GF-D8 (cell line): ENCODE measurements at regions not wholly inside any gene's neighbourhood (a gene's known extent, or its start where the extent isn't known, plus 50 kb on each side); places are given as distances from the start of the nearest gene placed in this dataset.

Experiments
- DNase-seq: peaks from one replicate; lab custom pipeline; 2025; lab: John Stamatoyannopoulos, UW

DNA sequence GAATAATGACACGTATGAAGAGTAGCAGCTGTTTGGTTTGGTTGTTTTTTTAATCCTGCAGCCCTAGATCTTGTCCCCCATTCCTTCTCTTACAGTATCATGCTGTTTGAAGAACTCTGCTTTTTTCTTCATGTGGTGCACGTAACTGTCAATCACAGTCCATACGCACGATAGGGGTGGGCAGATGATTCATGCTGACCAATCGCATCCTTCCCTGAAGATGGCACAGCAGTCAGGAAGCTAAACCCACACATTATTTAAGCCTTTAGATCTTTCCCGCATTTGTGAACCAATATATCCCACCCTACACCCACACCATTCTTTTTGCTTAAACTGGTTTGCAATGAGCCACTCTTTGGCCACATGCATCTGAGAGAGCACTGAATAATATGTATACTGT, 158.9 kb upstream of the PLEKHA5 start:
- DNase-seq: no peak

GRCh38 chr12:18971932-18972331, 157.6 kb upstream of the PLEKHA5 start:
- no peak for DNase-seq

DNA sequence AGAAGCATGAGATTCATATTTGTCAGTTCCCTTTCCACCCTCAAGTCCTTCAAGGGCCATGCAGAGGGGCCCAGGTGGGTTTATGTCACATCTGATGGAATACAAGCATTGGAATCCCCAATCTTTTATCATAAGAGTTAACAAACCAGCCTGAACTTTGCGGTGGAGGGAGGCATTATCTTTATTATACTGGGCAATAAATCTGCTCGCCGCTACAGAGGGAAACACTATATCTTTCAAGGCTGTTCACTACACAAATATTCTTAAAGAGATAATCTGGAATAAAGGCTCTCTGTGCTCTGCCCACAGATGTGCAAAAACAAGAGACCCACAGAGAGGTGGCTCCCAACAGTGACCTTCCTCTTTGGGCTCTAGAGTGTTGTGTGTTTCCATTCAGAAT, 153.6 kb upstream of the PLEKHA5 start:
- DNase-seq: no peak

DNA sequence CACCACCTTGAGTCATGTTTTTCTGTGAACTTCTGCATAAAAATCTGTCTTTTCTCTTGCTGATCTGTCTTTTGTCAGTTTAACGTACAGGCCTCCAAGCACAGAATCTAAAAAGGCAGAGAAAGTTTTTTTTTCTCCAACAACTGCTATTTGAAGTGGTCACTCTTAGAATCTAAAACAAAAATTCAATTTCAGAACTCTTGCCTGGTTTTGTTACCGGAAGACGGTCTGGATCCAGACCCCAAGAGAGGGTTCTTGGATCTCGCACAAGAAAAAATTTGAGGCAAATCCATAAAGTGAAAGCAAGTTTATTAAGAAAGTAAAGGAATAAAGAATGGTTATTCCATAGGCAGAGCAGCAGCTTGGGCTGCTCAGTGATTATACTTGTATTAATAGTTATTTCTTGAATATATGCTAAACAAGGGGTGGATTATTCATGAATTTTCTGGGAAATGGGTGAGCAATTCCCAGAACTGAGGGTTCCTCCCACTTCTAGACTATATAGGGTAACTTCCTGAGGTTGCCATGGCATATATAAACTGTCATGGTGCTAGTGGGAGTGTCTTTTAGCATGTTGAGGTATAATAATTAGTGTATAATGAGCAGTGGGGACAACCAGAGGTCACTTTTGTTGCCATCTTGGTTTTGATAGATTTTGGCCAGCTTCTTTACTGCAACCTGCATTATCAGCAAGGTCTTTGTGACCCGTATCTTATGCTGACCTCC, 150.0 kb upstream of the PLEKHA5 start:
- no peak for DNase-seq

DNA sequence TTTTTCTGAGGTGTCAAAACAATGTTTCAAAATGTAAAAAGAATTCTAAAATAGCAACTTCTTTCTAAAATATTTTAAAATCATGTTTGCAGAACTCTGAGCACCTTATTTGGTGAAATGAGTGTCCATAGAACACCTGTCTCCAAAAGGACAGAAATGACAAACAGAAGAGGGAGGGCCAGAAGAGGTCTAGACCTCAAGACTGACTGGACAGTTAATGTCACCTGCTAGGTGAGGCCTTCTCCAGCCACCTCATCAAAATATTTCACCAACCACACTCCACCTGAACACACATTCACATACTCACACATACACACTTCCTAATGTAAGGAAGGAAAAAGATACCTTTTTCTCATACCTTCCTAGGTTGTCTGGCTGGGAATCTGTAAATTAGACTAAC, 147.8 kb upstream of the PLEKHA5 start:
- DNase-seq: no peak

GRCh38 chr12:18982226-18982949, 147.1 kb upstream of the PLEKHA5 start:
- DNase-seq: no peak

DNA sequence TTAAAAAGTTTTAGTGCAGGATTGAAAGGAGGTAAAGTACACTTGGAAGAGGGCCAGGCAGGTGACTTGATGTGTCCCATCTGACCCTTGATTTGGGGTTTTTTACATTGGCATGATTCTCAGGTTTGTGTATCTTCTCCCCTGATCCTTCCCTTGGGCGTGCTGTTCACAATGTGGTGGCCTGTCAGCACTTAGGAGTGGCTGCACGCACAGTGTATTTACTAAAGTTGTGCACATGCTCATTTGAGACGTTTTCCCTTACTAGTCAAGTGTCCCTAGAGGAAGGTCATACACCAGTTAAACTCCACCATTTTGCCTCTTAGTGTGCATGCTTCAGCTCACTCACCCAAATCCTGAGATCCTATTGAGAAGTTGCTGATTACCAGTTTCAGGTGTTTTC, 145.7 kb upstream of the PLEKHA5 start:
- DNase-seq: no peak

- no peak for DNase-seq
These were observed 138.7 kb upstream of the PLEKHA5 start for GRCh38 chr12:18990856-18991255.

- no peak for DNase-seq
These were observed 137.2 kb upstream of the PLEKHA5 start for GRCh38 chr12:18992336-18992735.

GRCh38 chr12:18998343-18999261, 130.9 kb upstream of the PLEKHA5 start:
- DNase-seq: no peak

DNA sequence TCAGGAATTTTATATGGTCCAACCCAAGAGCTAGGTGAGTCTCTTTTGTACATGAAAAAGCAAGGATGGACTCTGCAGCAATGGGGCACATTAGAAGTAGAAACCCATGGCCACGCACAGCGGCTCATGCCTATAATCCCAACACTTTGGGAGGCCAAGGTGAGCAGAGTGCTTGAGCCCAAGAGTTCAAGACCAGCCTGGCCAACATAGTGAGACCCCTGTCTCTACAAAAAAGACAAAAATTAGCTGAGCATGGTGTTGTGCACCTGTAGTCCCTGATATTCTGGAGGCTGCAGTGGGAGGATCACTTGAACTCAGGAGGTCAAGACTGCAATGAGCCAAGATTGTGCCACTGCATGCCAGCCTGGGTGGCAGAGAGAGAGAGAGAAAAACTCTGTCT, 128.7 kb upstream of the PLEKHA5 start:
- DNase-seq: no peak

- no peak for DNase-seq
These were observed 127.3 kb upstream of the PLEKHA5 start for GRCh38 chr12:19002216-19002615.

DNA sequence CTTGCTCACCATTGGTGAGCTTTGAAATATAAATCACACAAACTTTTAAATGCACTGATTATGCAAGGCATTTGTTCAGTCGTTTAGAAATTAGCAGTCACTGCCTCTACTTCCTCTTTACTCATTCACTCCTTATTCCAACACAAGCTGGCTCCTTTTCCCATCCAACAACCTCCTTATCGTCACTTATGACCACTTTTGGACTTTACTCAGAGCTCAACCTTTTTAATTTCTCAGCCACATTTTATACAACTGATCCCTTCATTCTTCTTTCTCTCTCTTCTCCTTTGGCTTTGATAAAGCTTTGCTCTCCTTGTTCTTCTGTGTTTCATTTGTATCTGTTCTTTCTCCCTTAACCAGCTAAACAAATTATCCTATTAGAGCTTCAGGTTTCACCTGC, 126.4 kb upstream of the PLEKHA5 start:
- no peak for DNase-seq

- DNase-seq: no peak
These were observed 125.4 kb upstream of the PLEKHA5 start for GRCh38 chr12:19003987-19004619.

DNA sequence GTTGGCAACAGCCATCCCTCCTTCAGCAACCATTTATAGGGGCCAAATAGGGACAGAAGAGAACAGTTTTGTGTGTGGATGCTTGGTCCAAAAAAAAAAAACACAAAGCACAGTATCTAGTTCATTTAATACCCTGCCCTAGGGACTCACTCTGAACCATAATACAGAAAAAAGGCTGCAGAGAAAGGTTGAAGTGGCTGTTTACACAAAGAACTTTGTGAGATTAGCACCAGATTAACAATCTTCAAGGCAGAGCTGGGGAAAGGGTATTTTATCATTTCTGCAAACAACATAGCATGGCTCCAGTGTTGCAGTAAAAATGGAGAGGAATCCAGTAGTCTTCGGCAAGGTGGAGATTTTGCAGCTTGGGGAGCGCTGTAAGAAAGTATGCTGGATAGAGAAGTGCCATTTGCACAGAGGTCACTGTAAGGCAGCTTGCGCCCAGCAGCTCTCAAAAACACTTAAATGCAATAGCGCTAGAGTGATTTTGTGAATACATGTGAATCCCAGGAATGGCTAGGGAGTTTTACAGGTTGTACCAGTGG, 124.2 kb upstream of the PLEKHA5 start:
- DNase-seq: no peak

DNA sequence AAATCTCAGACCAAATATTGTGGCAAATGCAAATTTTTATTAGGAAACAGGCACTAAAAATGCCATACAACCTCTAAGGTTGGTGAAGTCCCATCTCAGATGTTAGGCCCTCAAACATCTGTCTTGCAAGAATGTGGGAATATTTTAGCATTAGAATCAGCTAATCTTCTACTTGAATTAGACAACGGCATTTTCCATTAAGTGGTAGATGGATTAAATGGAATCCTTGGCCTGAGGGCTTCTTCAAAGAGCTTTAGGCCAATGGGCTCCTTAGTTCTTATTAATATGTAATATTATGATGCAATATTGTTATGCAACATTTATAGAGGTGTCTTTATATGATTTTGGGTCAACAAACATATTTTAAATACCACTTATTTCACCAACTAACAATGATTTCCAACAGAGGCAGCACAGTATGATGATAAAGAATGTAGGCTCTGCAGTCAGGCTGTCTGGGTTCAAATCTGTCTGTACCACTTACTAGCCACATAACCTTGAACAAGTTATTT, 122.9 kb upstream of the PLEKHA5 start:
- DNase-seq: no peak

GRCh38 chr12:19008102-19008501, 121.4 kb upstream of the PLEKHA5 start:
- no peak for DNase-seq

GRCh38 chr12:19010087-19010486, 119.4 kb upstream of the PLEKHA5 start:
- DNase-seq: no peak

GRCh38 chr12:19010726-19011125, 118.8 kb upstream of the PLEKHA5 start:
- DNase-seq: no peak

DNA sequence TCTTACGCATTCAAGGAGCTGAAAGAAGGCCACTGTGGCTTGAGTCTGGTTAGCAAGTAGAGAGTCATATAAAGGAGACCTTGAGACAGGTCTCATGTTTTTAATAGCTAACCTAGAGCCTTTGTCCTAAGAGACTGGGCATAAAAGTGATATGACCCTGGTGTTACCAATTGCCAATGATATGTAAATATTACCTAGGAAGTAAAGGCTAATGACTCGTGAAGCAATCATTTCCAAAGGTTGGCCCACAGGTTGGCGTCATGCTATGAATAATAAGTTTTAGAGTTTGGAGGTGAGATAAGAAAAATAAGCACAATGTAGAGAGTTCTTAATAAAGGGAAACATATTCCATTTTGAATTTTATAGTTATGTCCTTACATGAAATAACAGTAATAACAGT, 116.6 kb upstream of the PLEKHA5 start:
- no peak for DNase-seq

GRCh38 chr12:19014240-19014639, 115.3 kb upstream of the PLEKHA5 start:
- DNase-seq: no peak

GRCh38 chr12:19015285-19015684, 114.2 kb upstream of the PLEKHA5 start:
- DNase-seq: no peak
